WI38 (cell line): ENCODE measurements at regions not wholly inside any gene's neighbourhood (a gene's known extent, or its start where the extent isn't known, plus 50 kb on each side); places are given as distances from the start of the nearest gene placed in this dataset.
A peak's percentile ranks its signal among the peaks of the same experiment; 100 is the strongest.

Source experiments
- H3K4me3 ChIP-seq: 2 replicates; pipeline ENCODE4 v1.5.1; 2011; ENCODE audit warnings: low read depth, mild to moderate bottlenecking, control low read depth, low read length
- TF ChIP-seq, protein P1 (sequence below): IDR thresholded peaks from 2 replicates; pipeline ENCODE4 v1.5.1; 2012; ENCODE audit warnings: low read depth, mild to moderate bottlenecking, control low read depth, low read length

GRCh38 chr2:64750001-64750816 is 96.5 kb upstream of the SERTAD2 start:
- H3K4me3 ChIP-seq, result peak overlapping the region; percentile 65
- TF ChIP-seq, protein P1, sequence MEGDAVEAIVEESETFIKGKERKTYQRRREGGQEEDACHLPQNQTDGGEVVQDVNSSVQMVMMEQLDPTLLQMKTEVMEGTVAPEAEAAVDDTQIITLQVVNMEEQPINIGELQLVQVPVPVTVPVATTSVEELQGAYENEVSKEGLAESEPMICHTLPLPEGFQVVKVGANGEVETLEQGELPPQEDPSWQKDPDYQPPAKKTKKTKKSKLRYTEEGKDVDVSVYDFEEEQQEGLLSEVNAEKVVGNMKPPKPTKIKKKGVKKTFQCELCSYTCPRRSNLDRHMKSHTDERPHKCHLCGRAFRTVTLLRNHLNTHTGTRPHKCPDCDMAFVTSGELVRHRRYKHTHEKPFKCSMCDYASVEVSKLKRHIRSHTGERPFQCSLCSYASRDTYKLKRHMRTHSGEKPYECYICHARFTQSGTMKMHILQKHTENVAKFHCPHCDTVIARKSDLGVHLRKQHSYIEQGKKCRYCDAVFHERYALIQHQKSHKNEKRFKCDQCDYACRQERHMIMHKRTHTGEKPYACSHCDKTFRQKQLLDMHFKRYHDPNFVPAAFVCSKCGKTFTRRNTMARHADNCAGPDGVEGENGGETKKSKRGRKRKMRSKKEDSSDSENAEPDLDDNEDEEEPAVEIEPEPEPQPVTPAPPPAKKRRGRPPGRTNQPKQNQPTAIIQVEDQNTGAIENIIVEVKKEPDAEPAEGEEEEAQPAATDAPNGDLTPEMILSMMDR, result no peak

GRCh38 chr2:64750817-64751285 is 97.1 kb upstream of the SERTAD2 start:
- TF ChIP-seq, protein P1, result no peak
- peak overlapping the region; percentile 65 for H3K4me3 ChIP-seq

GRCh38 chr2:64751286-64752260 is 97.9 kb upstream of the SERTAD2 start:
- TF ChIP-seq, protein P1, result peak; percentile 38; the same call in 1 of the 2 replicates
- H3K4me3 ChIP-seq, result peak overlapping the region; percentile 69

- TF ChIP-seq, protein P1, result no peak
These were observed 99.7 kb upstream of the SERTAD2 start for GRCh38 chr2:64753399-64753798.

DNA sequence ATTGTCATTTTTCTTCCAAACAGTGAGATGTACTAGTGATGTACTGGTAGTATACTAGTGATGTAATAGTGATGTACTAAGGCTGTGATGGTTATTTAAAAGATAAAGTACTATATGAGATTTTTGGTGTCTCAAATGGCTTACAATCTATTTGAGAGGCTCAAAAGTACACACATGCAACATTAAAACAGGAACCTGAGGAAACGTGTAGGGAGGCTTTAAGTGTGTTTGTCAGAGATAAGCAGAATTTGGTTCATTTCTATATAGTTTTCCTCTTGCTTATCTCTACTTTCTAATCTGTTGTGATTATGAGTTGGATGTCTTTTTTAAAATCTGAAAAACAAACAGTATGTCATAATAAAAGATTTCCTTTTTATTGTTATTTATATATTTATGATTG is 100.9 kb upstream of the SERTAD2 start:
- TF ChIP-seq, protein P1, result no peak

More at GRCh38 chr2:64753399-64753798, 99.7 kb upstream of the SERTAD2 start:
- H3K4me3 ChIP-seq, result no peak overlapping the region

GRCh38 chr2:64757126-64757525 is 103.4 kb upstream of the SERTAD2 start:
- TF ChIP-seq, protein P1, result no peak
- H3K4me3 ChIP-seq, result no peak overlapping the region

More for the DNA sequence above, 100.9 kb upstream of the SERTAD2 start:
- H3K4me3 ChIP-seq, result no peak overlapping the region
